ENCODE measurements at regions not wholly inside any gene's neighbourhood (a gene's known extent, or its start where the extent isn't known, plus 50 kb on each side); places are given as distances from the start of the nearest gene placed in this dataset.
"Not testable (repeated sequence)": the region's sequence is repeated elsewhere in the genome, so short reads cannot be mapped to it uniquely, and the experiment has no call there.

- no peak for DNase-seq (ENCODE audit: low read depth)
Observed at GRCh38 chr19:27714857-27715256, 1498.1 kb downstream of the UQCRFS1 start.

- DNase-seq (ENCODE audit: low read depth): no peak
Observed at GRCh38 chr19:27709496-27709895, 1503.5 kb downstream of the UQCRFS1 start.

GRCh38 chr19:27708986-27709385, 1504.0 kb downstream of the UQCRFS1 start:
- DNase-seq (ENCODE audit: low read depth): not testable (repeated sequence)

- DNase-seq (ENCODE audit: low read depth): not testable (repeated sequence)
Observed at GRCh38 chr19:27707026-27707425, 1505.9 kb downstream of the UQCRFS1 start.

DNA sequence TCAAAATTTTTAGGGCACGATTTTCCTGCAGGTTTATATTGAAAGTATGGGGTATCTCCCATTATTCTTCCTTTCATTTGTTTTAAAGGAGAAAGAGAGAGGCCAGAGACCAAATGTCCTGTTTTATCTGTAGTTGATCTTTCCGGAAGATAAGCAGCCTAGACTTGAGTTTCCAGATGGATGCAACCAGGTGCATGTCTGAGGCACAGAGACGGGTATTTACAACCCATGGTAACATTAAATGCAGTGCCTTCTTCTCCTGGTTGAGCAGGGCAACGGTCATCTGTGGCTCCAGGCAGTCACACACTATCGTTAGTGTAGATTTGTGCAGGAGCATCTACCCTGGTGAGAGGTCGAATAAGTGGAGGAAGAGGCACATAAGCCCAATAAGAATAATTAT, 1507.1 kb downstream of the UQCRFS1 start:
- DNase-seq (ENCODE audit: low read depth): no peak

DNA sequence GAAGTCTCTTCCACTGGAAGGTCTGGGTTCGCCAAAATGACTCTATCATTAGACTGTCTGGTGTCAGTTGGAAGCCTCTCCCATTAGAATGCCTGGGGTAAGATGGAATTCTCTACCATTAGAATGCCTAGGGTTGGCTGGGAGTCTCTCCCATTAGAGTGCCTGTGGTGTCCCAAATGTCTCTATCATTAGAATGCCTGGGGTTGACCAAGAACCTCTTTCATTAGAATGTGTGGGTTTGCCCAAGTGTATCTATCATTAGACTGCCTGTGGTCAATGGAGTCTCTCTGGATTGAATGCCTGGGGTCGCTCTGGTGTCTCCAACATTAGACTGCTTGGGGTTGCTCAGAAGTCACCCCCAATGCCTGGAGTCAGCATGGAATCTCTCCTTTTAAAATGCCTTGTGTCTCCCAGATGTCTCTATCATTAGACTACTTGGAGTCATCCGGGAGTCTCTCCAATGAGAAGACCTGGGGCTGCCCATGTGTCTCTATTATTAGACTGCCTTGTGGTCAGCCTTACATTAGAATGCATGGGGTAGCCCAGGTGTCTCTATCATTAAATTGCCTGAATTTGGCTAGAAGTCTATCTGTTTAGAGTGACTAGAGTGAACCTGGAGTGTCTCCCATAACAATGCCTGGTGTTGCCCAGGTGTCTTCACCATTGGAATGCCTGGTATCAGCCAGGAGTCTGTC, 1518.4 kb downstream of the UQCRFS1 start:
- DNase-seq (ENCODE audit: low read depth): no peak

- no peak for DNase-seq (ENCODE audit: low read depth)
Observed at GRCh38 chr19:27691991-27692390, 1521.0 kb downstream of the UQCRFS1 start.

GRCh38 chr19:27689734-27690241, 1523.2 kb downstream of the UQCRFS1 start:
- no peak for DNase-seq (ENCODE audit: low read depth)

- DNase-seq (ENCODE audit: low read depth): no peak
Observed at GRCh38 chr19:27684293-27684692, 1528.7 kb downstream of the UQCRFS1 start.

- no peak for DNase-seq (ENCODE audit: low read depth)
Observed at GRCh38 chr19:27681972-27682371, 1531.0 kb downstream of the UQCRFS1 start.

DNA sequence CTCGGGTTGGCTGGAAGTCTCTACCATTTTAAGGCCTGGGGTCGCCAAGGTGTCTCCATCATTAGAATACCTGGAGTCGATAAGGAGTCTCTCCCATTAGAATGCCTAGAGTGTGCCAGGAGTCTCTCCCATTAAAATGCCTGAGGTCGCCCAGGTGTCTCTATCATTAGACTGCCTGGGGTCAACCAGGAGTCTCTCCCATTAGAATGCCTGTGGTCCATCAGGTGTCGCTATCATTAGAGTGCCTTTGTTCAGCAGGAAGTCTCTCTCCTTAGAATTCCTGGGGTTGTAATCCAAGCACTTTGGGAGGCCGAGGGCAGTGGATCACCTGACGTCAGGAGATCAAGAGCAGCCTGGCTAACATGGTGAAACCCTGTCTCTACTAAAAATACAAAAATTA, 1533.0 kb downstream of the UQCRFS1 start:
- DNase-seq (ENCODE audit: low read depth): no peak

DNA sequence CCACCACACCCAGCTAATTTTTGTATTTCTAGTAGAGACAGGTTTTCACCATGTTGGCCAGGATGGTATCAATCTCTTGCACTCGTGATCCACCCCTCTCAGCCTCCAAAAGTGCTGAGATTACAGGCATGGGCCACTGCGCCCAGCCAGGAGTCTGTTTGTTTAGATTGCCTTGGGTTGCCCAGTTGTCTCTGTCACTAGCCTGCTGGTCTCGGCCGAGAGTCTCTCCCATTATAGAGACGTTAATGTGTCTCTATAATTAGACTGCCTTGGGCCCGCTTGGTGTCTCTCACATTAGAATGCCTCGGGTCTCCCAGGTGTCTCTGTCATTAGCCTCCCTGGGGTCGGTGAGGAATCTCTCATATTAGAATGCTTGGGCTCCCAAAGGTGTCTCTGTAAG, 1533.6 kb downstream of the UQCRFS1 start:
- DNase-seq (ENCODE audit: low read depth): no peak

GRCh38 chr19:27676877-27677276, 1536.1 kb downstream of the UQCRFS1 start:
- no peak for DNase-seq (ENCODE audit: low read depth)

DNA sequence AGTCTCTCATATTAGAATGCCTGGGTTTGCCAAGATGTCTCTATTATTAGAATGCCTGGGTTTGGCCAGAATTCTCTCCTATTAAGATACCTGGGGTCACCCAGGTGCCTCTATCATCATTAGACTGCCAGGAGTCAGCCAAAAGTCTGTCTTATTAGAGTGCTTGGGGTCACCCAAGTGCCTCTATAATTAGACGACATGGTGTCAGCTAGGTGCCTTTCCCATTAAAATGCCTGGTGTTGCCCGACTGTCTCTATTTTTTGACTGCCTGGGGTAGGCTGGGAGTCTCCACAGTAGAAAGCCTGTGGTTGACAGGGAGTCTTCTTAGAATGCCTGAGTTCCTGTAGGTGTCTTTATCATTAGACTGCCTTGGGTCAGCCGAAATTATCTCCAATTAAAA, 1536.6 kb downstream of the UQCRFS1 start:
- no peak for DNase-seq (ENCODE audit: low read depth)

GRCh38 chr19:27675771-27676170, 1537.2 kb downstream of the UQCRFS1 start:
- no peak for DNase-seq (ENCODE audit: low read depth)

DNA sequence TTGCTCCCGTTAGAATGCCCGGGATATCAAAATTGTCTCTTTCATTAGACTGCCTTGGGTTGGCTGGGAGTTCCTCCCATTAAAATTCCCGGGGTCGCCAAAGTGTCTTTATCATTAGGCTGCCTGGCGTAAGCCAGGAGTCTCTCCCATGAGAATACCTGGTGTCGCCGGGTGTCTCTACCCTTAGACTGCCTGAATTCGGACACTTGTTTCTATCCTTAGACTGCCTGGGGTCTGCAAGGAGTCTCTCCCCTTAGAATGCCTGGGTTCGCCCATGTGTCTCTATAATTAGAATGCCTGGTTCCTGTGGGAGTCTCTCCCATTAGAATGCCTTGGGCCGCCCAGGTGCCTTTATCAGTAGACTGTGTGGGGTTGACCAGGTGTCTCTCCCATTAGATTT, 1538.2 kb downstream of the UQCRFS1 start:
- no peak for DNase-seq (ENCODE audit: low read depth)

- no peak for DNase-seq (ENCODE audit: low read depth)
Observed at GRCh38 chr19:27673986-27674385, 1539.0 kb downstream of the UQCRFS1 start.

DNA sequence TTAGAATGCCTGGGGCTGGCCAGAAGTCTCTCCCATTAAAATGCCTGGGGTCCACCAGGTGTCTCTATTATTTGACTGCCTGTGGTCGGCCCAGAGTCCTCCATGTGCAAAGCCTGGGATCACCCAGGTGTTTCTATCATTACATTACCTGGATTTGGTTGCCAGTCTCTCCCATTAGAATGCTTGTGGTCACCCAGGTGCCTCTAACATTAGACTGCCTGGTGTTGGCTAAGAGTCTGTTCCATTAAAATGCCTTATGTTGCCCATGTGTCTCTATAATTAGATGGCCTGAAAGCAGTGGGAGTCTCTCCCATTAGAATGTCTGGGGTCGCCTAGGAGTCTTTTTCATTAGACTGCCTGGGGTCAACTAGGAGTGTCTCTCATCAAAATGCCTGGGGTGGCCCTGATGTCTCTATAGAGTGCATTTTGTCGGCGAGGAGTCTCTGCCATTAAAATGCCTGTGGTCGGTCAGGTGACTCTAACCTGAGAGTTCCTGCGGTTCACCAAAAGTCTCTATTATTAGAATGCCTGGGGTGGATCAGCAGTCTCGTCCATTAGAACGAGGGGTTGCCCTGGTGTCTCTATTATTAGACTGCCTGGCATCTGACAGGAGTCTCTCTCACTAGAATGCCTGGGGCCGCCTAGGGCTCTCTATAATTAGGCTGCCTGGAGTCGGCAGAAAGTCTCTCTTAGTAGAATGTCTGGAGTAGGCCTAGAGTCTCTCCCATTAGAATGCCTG, 1540.5 kb downstream of the UQCRFS1 start:
- no peak for DNase-seq (ENCODE audit: low read depth)

DNA sequence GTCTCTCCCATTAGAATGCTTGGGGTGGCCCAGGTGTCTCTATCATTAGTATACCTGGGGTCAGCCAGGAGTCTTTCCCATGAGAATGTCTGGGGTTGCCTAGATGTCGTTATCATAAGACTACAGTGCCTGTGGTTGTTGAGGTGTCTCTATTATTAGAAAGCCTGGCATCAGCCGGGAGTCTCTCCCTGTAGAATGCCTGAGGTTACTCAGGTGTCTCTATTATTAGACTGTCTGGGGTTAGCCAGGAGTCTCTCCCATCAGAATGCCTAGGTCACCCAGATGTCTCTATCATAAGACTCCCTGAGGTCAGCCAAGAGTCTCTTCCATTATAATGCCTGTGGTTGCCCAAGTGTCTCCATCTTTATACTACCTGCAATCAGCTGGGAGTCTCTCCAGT, 1541.1 kb downstream of the UQCRFS1 start:
- DNase-seq (ENCODE audit: low read depth): no peak

DNA sequence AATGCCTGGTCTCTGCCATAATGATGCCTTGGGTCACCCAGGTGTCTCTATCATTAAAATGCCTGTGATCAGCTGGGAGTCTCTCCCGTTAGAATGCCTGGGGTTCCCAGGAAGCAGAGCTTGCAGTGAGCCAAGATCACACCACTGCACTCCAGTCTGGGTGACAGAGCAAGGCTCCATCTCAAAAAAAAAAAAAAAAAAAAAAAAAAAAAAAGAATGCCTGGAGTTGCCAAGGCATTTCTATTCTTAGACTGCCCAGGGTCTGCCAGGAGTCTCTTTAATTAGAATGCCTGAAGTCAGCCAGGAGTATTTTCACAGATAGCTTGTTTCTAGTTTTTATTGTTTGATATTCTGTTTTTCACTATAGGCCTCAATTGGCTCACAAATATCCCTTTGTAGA, 1552.5 kb downstream of the UQCRFS1 start:
- DNase-seq (ENCODE audit: low read depth): no peak

- DNase-seq (ENCODE audit: low read depth): no peak
Observed at GRCh38 chr19:27657271-27658051, 1555.5 kb downstream of the UQCRFS1 start.

DNA sequence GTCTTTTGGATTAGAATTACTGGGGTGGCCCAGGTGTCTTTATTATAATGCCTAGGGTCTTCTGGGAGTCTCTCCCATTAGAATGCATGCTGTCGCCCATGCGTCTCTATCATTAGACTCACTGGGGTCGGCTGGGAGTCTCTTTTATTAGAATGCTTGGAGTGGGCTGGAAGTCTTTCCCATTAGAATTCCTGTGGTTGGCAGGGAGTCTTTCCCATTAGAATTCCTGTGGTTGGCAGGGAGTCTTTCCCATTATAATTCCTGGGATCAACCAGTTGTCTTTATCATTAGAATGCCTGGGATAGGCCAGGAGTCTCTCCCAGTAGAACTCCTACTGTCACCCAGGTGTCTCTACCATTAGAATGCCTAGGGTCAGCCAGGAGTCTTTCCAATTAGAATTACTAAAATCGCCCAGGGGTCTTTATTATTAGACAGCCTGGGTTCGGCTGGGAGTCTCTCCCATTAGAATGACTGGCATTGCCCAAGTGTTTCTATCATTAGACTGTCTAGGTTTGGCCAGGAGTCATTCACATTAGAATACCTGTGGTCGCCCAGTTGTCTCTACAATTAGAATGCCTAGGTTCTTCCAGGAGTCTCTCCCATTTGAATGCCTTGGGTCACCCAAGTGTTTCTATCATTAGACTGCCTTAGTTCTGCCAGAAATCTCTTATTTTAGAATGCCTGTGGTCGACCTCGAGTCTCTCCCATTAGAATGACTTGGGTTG, 1558.5 kb downstream of the UQCRFS1 start:
- DNase-seq (ENCODE audit: low read depth): no peak

Data from fibroblast of gingiva (primary cell).